OCI-LY3 (cell line): ENCODE measurements at regions not wholly inside any gene's neighbourhood (a gene's known extent, or its start where the extent isn't known, plus 50 kb on each side); places are given as distances from the start of the nearest gene placed in this dataset.

Experiments
- EZH2phosphoT487 ChIP-seq: fragments of 200-600 bp; shearing (Covaris generic); IDR thresholded peaks from 2 replicates; pipeline ENCODE4 v1.6.1; 2018; ENCODE audit warnings: antibody characterized with exemption, mixed run types, low read depth
- TF ChIP-seq, protein P1 (sequence below): fragments of 200-600, 300-600 bp; sonication (generic); IDR thresholded peaks from 2 replicates; pipeline ENCODE4 v1.5.1; 2014; ENCODE audit warnings: antibody characterized with exemption, low read length, low read depth

DNA sequence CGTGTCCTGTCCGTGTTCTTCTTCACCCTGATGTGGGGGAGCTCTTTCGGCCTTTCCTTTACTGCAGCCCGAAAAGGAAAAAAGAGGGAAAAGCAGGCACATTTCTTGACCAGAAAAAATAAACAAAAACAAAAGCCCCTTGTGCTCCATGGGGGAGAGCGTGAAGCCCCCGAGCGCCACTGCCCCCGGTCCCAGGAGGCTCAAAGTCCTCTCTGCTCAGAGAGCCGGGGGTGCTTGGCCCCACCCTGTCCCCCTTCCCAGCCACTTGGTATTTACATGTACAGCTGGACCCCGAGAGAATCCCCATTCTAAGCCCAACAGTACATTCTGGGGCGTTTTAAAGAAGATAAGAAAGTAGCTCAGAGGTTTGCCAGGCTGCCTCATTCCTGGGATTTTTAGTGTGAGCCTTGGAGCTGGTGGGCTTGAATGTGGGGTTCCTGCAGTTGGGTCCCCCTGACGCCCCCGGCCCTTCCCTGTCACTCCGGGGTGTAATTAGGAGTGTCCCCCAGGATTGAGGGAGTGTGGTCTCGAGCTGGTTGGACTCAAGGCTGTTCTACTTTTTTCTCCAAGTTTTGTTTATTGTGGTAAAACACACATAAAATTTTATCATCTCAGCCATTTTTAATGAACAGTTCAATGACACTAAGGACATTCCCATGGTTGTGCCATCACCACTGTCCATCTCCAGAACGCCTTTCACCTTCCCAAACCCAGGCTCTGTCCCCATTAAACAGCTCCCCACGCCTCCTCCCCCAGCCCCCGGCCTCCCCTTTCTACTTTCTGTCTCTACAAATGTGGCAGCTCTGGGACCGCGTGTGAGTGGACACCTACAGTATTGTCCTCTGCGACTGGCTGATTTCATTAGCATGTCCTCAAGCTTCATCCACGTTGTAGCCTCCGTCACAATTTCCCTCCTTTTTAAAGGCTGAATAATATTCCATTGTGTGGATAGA lies 55.7 kb upstream of the BHLHE23 start:
- TF ChIP-seq, protein P1, sequence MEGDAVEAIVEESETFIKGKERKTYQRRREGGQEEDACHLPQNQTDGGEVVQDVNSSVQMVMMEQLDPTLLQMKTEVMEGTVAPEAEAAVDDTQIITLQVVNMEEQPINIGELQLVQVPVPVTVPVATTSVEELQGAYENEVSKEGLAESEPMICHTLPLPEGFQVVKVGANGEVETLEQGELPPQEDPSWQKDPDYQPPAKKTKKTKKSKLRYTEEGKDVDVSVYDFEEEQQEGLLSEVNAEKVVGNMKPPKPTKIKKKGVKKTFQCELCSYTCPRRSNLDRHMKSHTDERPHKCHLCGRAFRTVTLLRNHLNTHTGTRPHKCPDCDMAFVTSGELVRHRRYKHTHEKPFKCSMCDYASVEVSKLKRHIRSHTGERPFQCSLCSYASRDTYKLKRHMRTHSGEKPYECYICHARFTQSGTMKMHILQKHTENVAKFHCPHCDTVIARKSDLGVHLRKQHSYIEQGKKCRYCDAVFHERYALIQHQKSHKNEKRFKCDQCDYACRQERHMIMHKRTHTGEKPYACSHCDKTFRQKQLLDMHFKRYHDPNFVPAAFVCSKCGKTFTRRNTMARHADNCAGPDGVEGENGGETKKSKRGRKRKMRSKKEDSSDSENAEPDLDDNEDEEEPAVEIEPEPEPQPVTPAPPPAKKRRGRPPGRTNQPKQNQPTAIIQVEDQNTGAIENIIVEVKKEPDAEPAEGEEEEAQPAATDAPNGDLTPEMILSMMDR: no peak
- TF ChIP-seq EZH2phosphoT487: no peak
